GM10266 (cell line): ENCODE measurements at regions not wholly inside any gene's neighbourhood (a gene's known extent, or its start where the extent isn't known, plus 50 kb on each side); places are given as distances from the start of the nearest gene placed in this dataset.

ENCODE experiments used
- DNase-seq: peaks from one replicate; pipeline ENCODE4 v3.0.0; 2012; ENCODE audit errors: extremely low spot score
- CTCF ChIP-seq: IDR thresholded peaks from 2 replicates; pipeline ENCODE4 v1.5.1; 2012; ENCODE audit warnings: mild to moderate bottlenecking, low read depth; ENCODE audit not compliant: control insufficient read depth, insufficient read depth; ENCODE audit errors: missing control alignments

- no peak for TF ChIP-seq CTCF
- DNase-seq, result no peak
These were observed 186.5 kb upstream of the LHX5 start for GRCh38 chr12:113658006-113658655.

GRCh38 chr12:113655919-113656318 lies 184.2 kb upstream of the LHX5 start:
- no peak for DNase-seq
- no peak for TF ChIP-seq CTCF

- TF ChIP-seq CTCF, result no peak
- DNase-seq, result no peak
These were observed 183.8 kb upstream of the LHX5 start for GRCh38 chr12:113655479-113655878.

- TF ChIP-seq CTCF, result no peak
- DNase-seq, result no peak
These were observed 180.0 kb upstream of the LHX5 start for GRCh38 chr12:113651662-113652061.

GRCh38 chr12:113650476-113650875 lies 178.8 kb upstream of the LHX5 start:
- no peak for TF ChIP-seq CTCF
- DNase-seq, result no peak

- TF ChIP-seq CTCF, result no peak
- no peak for DNase-seq
These were observed 177.7 kb upstream of the LHX5 start for GRCh38 chr12:113649256-113649830.

GRCh38 chr12:113647048-113647447 lies 175.4 kb upstream of the LHX5 start:
- no peak for TF ChIP-seq CTCF
- DNase-seq, result no peak
